Central memory CD8-positive, alpha-beta T cell (primary cell): ENCODE measurements at regions not wholly inside any gene's neighbourhood (a gene's known extent, or its start where the extent isn't known, plus 50 kb on each side); places are given as distances from the start of the nearest gene placed in this dataset.
"Not testable (repeated sequence)": the region's sequence is repeated elsewhere in the genome, so short reads cannot be mapped to it uniquely, and the experiment has no call there.

Experiments used
- ATAC-seq: fragments of 150-1000 bp; cut with Tn5 transposase; replicated peaks from 2 replicates; pipeline ENCODE4 v1.10.0; 2022; ENCODE audit warnings: mild to moderate bottlenecking, moderate FRiP score, moderate number of reproducible peaks; ENCODE audit not compliant: poor library complexity, severe bottlenecking; ENCODE audit errors: extremely low read depth
- DNase-seq, 2 donors: peaks; one replicate each; pipeline ENCODE4 v3.0.0; 2021; ENCODE audit warnings: low spot score in 2 of 2
- H3K27ac Mint-ChIP-seq: one replicate; pipeline ENCODE4 v1.8.0; 2022; ENCODE audit warnings: low read depth, mild to moderate bottlenecking, moderate library complexity, mixed read lengths
- H3K27me3 Mint-ChIP-seq: one replicate; pipeline ENCODE4 v1.8.0; 2022; ENCODE audit warnings: mixed read lengths
- H3K36me3 Mint-ChIP-seq: one replicate; pipeline ENCODE4 v1.8.0; 2022; ENCODE audit warnings: mild to moderate bottlenecking, moderate library complexity, mixed read lengths; ENCODE audit not compliant: insufficient read depth
- H3K4me1 Mint-ChIP-seq: one replicate; pipeline ENCODE4 v1.8.0; 2022; ENCODE audit warnings: mixed read lengths
- H3K4me3 Mint-ChIP-seq: one replicate; pipeline ENCODE4 v1.8.0; 2022; ENCODE audit warnings: mild to moderate bottlenecking, moderate library complexity, mixed read lengths
- H3K9me3 Mint-ChIP-seq: one replicate; pipeline ENCODE4 v1.8.0; 2022; ENCODE audit warnings: mixed read lengths

GRCh38 chr5:142213077-142213476, 104.5 kb downstream of the NDFIP1 start:
- Mint-ChIP-seq H3K27ac (no peak overlapping the region), H3K9me3 (no peaks in the 10 kb centered on the region), H3K36me3 (peaks cover 2% of the 10 kb centered on the region), H3K4me3 (no peak overlapping the region), H3K4me1 (no peaks in the 10 kb centered on the region), H3K27me3 (peaks cover 16% of the 10 kb centered on the region)
- ATAC-seq = no peak
- DNase-seq = no peak

- Mint-ChIP-seq H3K4me1 (no peaks in the 10 kb centered on the region), H3K4me3 (no peak overlapping the region), H3K27ac (no peak overlapping the region), H3K27me3 (peaks cover 16% of the 10 kb centered on the region), H3K36me3 (peaks cover under 1% of the 10 kb centered on the region), H3K9me3 (no peaks in the 10 kb centered on the region)
- no peak for ATAC-seq
- DNase-seq = no peak
These were observed 103.3 kb downstream of the NDFIP1 start for GRCh38 chr5:142211918-142212317.

- no peaks in the 10 kb centered on the region for H3K4me1 Mint-ChIP-seq
- no peak overlapping the region for H3K27ac Mint-ChIP-seq
- H3K4me3 Mint-ChIP-seq = no peak overlapping the region
- DNase-seq = no peak
- no peak for ATAC-seq
- no peaks in the 10 kb centered on the region for H3K9me3 Mint-ChIP-seq
- peaks cover 7% of the 10 kb centered on the region for H3K27me3 Mint-ChIP-seq
- no peaks in the 10 kb centered on the region for H3K36me3 Mint-ChIP-seq
These were observed 102.4 kb downstream of the NDFIP1 start for GRCh38 chr5:142210864-142211412.

GRCh38 chr5:142210011-142210410, 101.4 kb downstream of the NDFIP1 start:
- H3K36me3 Mint-ChIP-seq = no peaks in the 10 kb centered on the region
- DNase-seq (no peak), ATAC-seq (no peak)
- H3K27ac Mint-ChIP-seq = no peak overlapping the region
- peaks cover 7% of the 10 kb centered on the region for H3K27me3 Mint-ChIP-seq
- no peaks in the 10 kb centered on the region for H3K9me3 Mint-ChIP-seq
- no peaks in the 10 kb centered on the region for H3K4me1 Mint-ChIP-seq
- no peak overlapping the region for H3K4me3 Mint-ChIP-seq

- Mint-ChIP-seq H3K27me3 (peaks cover 7% of the 10 kb centered on the region), H3K4me1 (no peaks in the 10 kb centered on the region), H3K9me3 (no peaks in the 10 kb centered on the region), H3K36me3 (no peaks in the 10 kb centered on the region), H3K4me3 (no peak overlapping the region), H3K27ac (no peak overlapping the region)
- no peak for DNase-seq
- ATAC-seq = no peak
These were observed 100.3 kb downstream of the NDFIP1 start for GRCh38 chr5:142208777-142209312.

- H3K36me3 Mint-ChIP-seq, H3K27ac Mint-ChIP-seq, H3K27me3 Mint-ChIP-seq, H3K4me3 Mint-ChIP-seq, H3K4me1 Mint-ChIP-seq, DNase-seq, H3K9me3 Mint-ChIP-seq, ATAC-seq: not testable (repeated sequence)
These were observed 99.7 kb downstream of the NDFIP1 start for GRCh38 chr5:142208244-142208643.

GRCh38 chr5:142206801-142207200, 98.2 kb downstream of the NDFIP1 start:
- H3K27me3 Mint-ChIP-seq = peaks cover 10% of the 10 kb centered on the region
- no peak for ATAC-seq
- H3K4me3 Mint-ChIP-seq = no peak overlapping the region

GRCh38 chr5:142204219-142204618, 95.6 kb downstream of the NDFIP1 start:
- no peak overlapping the region for H3K4me3 Mint-ChIP-seq
- ATAC-seq = no peak

More at GRCh38 chr5:142206801-142207200, 98.2 kb downstream of the NDFIP1 start:
- Mint-ChIP-seq H3K9me3 (no peaks in the 10 kb centered on the region), H3K36me3 (no peaks in the 10 kb centered on the region), H3K4me1 (no peaks in the 10 kb centered on the region), H3K27ac (no peak overlapping the region)
- no peak for DNase-seq

More at GRCh38 chr5:142204219-142204618, 95.6 kb downstream of the NDFIP1 start:
- Mint-ChIP-seq H3K4me1 (no peaks in the 10 kb centered on the region), H3K9me3 (no peaks in the 10 kb centered on the region), H3K36me3 (no peaks in the 10 kb centered on the region), H3K27me3 (peaks cover 10% of the 10 kb centered on the region), H3K27ac (no peak overlapping the region)
- DNase-seq = no peak
